DND-41 (cell line): ENCODE measurements at regions not wholly inside any gene's neighbourhood (a gene's known extent, or its start where the extent isn't known, plus 50 kb on each side); places are given as distances from the start of the nearest gene placed in this dataset.

ENCODE experiments used
- ATAC-seq: fragments of 200-7000 bp; cut with Tn5 transposase; 3 replicates; pipeline ENCODE4 v1.9.1; 2021; ENCODE audit warnings: low read depth; ENCODE audit not compliant: insufficient read depth
- DNase-seq: peaks from one replicate; pipeline ENCODE4 v3.0.0-alpha.2; 2020
- H2AFZ ChIP-seq: 2 replicates; pipeline ENCODE4 v1.6.0; 2012; ENCODE audit warnings: low read depth, low read length
- H3K27ac ChIP-seq: 2 replicates; pipeline ENCODE4 v1.5.1; 2012; ENCODE audit warnings: low read length, inconsistent platforms
- H3K27me3 ChIP-seq: fragments of 200-600 bp; sonication (generic); 2 replicates; pipeline ENCODE4 v1.6.0; 2012; ENCODE audit warnings: low read length, mild to moderate bottlenecking, inconsistent platforms; ENCODE audit not compliant: insufficient read depth, poor library complexity
- H3K36me3 ChIP-seq: 2 replicates; pipeline ENCODE4 v1.5.1; 2012; ENCODE audit warnings: low read length, inconsistent platforms; ENCODE audit not compliant: insufficient read depth
- H3K4me1 ChIP-seq: 2 replicates; pipeline ENCODE4 v1.5.1; 2012; ENCODE audit warnings: mild to moderate bottlenecking, low read length; ENCODE audit not compliant: insufficient read depth
- H3K4me2 ChIP-seq: 2 replicates; pipeline ENCODE4 v1.6.0; 2012; ENCODE audit warnings: mild to moderate bottlenecking, moderate library complexity, low read length, inconsistent platforms; ENCODE audit not compliant: insufficient read depth
- H3K4me3 ChIP-seq, 2 experiments: fragments of 200-600 bp in 1 of 2; shearing (Covaris generic) in 1 of 2; 2 replicates each; pipeline ENCODE4 v1.5.1; 2012 to 2016; ENCODE audit warnings: inconsistent platforms in 2 of 2, low read length in 2 of 2, mild to moderate bottlenecking in 2 of 2, low read depth in 1 of 2, moderate library complexity in 1 of 2
- H3K79me2 ChIP-seq: 2 replicates; pipeline ENCODE4 v1.6.0; 2012; ENCODE audit warnings: low read length, inconsistent platforms; ENCODE audit not compliant: insufficient read depth
- H3K9ac ChIP-seq: 2 replicates; pipeline ENCODE4 v1.6.0; 2012; ENCODE audit warnings: low read depth, mild to moderate bottlenecking, inconsistent platforms, low read length, moderate library complexity
- H3K9me3 ChIP-seq: 2 replicates; pipeline ENCODE4 v1.5.1; 2012; ENCODE audit warnings: low read length, moderate library complexity, mild to moderate bottlenecking, inconsistent platforms; ENCODE audit not compliant: insufficient read depth, severe bottlenecking
- H4K20me1 ChIP-seq: 2 replicates; pipeline ENCODE4 v1.6.0; 2012; ENCODE audit warnings: low read length; ENCODE audit not compliant: insufficient read depth
- CTCF ChIP-seq: IDR thresholded peaks from 2 replicates; pipeline ENCODE4 v1.5.1; 2012; ENCODE audit warnings: borderline replicate concordance, low read length, moderate library complexity, mild to moderate bottlenecking; ENCODE audit not compliant: poor library complexity, severe bottlenecking; ENCODE audit errors: extremely low read depth
- EZH2 ChIP-seq: IDR thresholded peaks from 3 replicates; pipeline ENCODE4 v1.6.1; 2012; ENCODE audit warnings: borderline replicate concordance, low read depth, mild to moderate bottlenecking, moderate library complexity, low read length, inconsistent platforms; ENCODE audit not compliant: severe bottlenecking

- Histone ChIP-seq H4K20me1 (no peaks in the 10 kb centered on the region), H3K4me2 (no peak overlapping the region), H3K27me3 (no peaks in the 10 kb centered on the region), H3K4me3 (no peak overlapping the region), H2AFZ (no peak overlapping the region), H3K4me1 (no peaks in the 10 kb centered on the region), H3K9me3 (no peaks in the 10 kb centered on the region), H3K79me2 (no peaks in the 10 kb centered on the region), H3K9ac (no peak overlapping the region), H3K36me3 (no peaks in the 10 kb centered on the region), H3K27ac (no peak overlapping the region)
- ATAC-seq, result no peak
- DNase-seq, result no peak
- TF ChIP-seq CTCF (no peak), EZH2 (no peak)
These were observed 1779.6 kb upstream of the PRR20A start for GRCh38 chr13:55361141-55361540.

- Histone ChIP-seq H3K4me2 (no peak overlapping the region), H4K20me1 (no peaks in the 10 kb centered on the region), H2AFZ (no peak overlapping the region), H3K27ac (no peak overlapping the region), H3K9me3 (no peaks in the 10 kb centered on the region), H3K4me3 (no peak overlapping the region), H3K27me3 (no peaks in the 10 kb centered on the region), H3K36me3 (no peaks in the 10 kb centered on the region), H3K4me1 (no peaks in the 10 kb centered on the region), H3K9ac (no peak overlapping the region), H3K79me2 (no peaks in the 10 kb centered on the region)
- no peak for DNase-seq
- no peak for ATAC-seq
- TF ChIP-seq EZH2 (no peak), CTCF (no peak)
These were observed 1774.0 kb upstream of the PRR20A start for GRCh38 chr13:55366676-55367075.

DNA sequence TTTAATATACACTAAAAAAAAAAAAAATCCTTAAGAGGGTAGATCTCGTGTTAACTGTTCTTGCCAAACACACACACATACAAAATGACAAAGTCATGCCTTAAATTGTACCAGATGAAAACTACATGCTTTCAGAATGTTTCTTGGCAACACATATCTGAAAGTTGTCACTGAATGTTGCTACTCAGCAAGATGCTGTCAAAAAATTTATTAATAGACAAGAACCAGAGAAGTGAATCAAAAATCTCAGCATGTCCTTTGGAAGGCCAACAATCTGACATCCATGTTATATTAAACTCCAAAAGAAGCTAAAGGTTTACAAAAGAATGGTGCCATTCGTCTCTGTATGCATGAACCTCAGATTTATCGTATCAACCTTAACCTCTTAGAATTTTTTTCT, 1746.2 kb upstream of the PRR20A start:
- H2AFZ ChIP-seq, result no peak overlapping the region
- H3K27me3 ChIP-seq, result no peaks in the 10 kb centered on the region
- H3K79me2 ChIP-seq, result no peaks in the 10 kb centered on the region
- TF ChIP-seq CTCF, result no peak
- no peak for TF ChIP-seq EZH2
- no peaks in the 10 kb centered on the region for H3K36me3 ChIP-seq
- no peaks in the 10 kb centered on the region for H3K4me1 ChIP-seq
- H3K9me3 ChIP-seq, result no peaks in the 10 kb centered on the region
- ATAC-seq (no peak), DNase-seq (no peak)
- no peaks in the 10 kb centered on the region for H4K20me1 ChIP-seq
- H3K4me2 ChIP-seq, result no peak overlapping the region
- H3K9ac ChIP-seq, result no peak overlapping the region
- H3K4me3 ChIP-seq, result no peak overlapping the region
- no peak overlapping the region for H3K27ac ChIP-seq

DNA sequence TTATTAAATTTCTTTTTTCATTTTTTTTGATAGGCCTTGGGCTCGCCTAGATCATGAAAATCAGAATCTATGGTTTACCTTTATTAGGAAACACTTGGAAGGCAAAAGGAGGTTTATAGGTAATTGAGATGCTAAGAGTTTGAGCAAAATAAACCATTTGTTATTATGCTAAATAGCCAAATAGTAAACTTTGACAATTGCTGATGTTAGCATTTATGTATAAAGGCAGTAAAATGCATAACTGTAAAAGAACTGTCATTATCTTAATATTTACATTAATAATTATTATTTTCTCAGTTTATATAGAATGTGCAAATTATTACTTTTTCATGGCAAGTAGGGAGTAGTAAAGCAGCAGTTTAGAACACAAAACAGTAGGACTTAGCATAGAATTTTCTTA, 1737.8 kb upstream of the PRR20A start:
- no peak overlapping the region for H3K4me2 ChIP-seq
- H3K9me3 ChIP-seq, result no peaks in the 10 kb centered on the region
- ATAC-seq (no peak), DNase-seq (no peak)
- H3K4me3 ChIP-seq, result no peak overlapping the region
- H3K27ac ChIP-seq, result no peak overlapping the region
- no peak overlapping the region for H2AFZ ChIP-seq
- no peak overlapping the region for H3K9ac ChIP-seq
- H3K79me2 ChIP-seq, result no peaks in the 10 kb centered on the region
- no peaks in the 10 kb centered on the region for H4K20me1 ChIP-seq
- TF ChIP-seq EZH2, result no peak
- H3K27me3 ChIP-seq, result no peaks in the 10 kb centered on the region
- no peaks in the 10 kb centered on the region for H3K4me1 ChIP-seq
- H3K36me3 ChIP-seq, result no peaks in the 10 kb centered on the region
